ENCODE measurements at regions not wholly inside any gene's neighbourhood (a gene's known extent, or its start where the extent isn't known, plus 50 kb on each side); places are given as distances from the start of the nearest gene placed in this dataset.

DNA sequence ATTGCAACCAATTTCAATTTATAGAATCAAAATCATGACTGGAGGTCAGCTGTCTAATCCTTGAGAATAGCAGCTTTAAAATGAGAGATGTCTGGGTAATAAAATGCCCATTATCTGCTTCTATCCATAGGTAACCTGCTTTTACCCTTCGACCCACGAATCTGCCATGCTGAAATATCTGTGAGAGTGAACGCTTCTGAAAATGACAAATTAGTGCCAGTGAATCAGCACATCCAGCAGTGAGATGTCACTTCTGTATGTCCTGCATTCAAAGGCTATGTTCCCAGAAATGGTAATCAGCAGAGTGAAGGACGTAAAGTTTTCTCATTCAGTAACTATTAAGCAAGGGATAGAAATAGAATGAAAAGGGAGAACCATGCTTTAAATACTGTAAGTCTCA, 532.4 kb upstream of the ITGA1 start:
- no peak overlapping the region for H3K4me3 ChIP-seq
- DNase-seq (ENCODE audit: low spot score in 2 of 2), result no peak
- H3K9me3 ChIP-seq, result no peaks in the 10 kb centered on the region
- WGBS, 2 donors, result 79 to 91% methylated on average over 4 of the region's 4 CpGs
- no peaks in the 10 kb centered on the region for H3K36me3 ChIP-seq
- TF ChIP-seq EP300 (IDR thresholded peaks at IDR 0.05), result no peak
- no peak for TF ChIP-seq POLR2A (IDR thresholded peaks at IDR 0.05)
- TF ChIP-seq, protein P1, sequence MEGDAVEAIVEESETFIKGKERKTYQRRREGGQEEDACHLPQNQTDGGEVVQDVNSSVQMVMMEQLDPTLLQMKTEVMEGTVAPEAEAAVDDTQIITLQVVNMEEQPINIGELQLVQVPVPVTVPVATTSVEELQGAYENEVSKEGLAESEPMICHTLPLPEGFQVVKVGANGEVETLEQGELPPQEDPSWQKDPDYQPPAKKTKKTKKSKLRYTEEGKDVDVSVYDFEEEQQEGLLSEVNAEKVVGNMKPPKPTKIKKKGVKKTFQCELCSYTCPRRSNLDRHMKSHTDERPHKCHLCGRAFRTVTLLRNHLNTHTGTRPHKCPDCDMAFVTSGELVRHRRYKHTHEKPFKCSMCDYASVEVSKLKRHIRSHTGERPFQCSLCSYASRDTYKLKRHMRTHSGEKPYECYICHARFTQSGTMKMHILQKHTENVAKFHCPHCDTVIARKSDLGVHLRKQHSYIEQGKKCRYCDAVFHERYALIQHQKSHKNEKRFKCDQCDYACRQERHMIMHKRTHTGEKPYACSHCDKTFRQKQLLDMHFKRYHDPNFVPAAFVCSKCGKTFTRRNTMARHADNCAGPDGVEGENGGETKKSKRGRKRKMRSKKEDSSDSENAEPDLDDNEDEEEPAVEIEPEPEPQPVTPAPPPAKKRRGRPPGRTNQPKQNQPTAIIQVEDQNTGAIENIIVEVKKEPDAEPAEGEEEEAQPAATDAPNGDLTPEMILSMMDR (IDR thresholded peaks at IDR 0.05), result no peak
- no peak overlapping the region for H3K27ac ChIP-seq
- no peaks in the 10 kb centered on the region for H3K27me3 ChIP-seq
- no peaks in the 10 kb centered on the region for H3K4me1 ChIP-seq

GRCh38 chr5:52262844-52263243, 524.9 kb upstream of the ITGA1 start:
- H3K27ac ChIP-seq, result no peak overlapping the region
- no peak overlapping the region for H3K4me3 ChIP-seq
- WGBS, 2 donors, result 80 to 86% methylated on average over 3 of the region's 3 CpGs
- H3K36me3 ChIP-seq, result no peaks in the 10 kb centered on the region
- TF ChIP-seq POLR2A (IDR thresholded peaks at IDR 0.05) (no peak), EP300 (IDR thresholded peaks at IDR 0.05) (no peak)
- TF ChIP-seq, protein P1 (IDR thresholded peaks at IDR 0.05), result no peak
- H3K4me1 ChIP-seq, result no peaks in the 10 kb centered on the region
- no peaks in the 10 kb centered on the region for H3K27me3 ChIP-seq
- no peaks in the 10 kb centered on the region for H3K9me3 ChIP-seq
- DNase-seq (ENCODE audit: low spot score in 2 of 2), result no peak

DNA sequence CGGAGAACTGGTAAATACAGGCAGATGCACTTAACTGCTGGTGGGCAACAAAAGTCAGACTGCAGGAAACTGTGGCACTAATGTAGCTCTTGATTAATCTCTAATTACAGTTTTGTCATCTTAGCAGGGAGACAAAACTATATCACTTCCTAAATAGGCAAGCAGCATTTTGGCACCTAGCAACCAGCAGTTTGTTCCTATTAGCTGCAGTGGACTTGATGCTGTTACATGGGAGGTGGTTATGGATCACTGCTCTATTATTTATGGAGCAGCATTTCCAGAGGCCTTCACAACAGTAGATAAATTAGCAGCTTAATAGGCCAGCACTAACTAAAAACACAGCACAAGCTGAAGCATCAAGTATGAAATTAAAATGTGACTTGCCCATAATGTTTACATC, 518.3 kb upstream of the ITGA1 start:
- DNase-seq (ENCODE audit: low spot score in 2 of 2), result no peak

GRCh38 chr5:52269859-52270258, 517.9 kb upstream of the ITGA1 start:
- Histone ChIP-seq H3K9me3 (no peaks in the 10 kb centered on the region), H3K4me1 (peaks cover 0 to 6% (median 0%) of the 10 kb centered on the region in 4 donors), H3K27ac (no peak overlapping the region), H3K27me3 (no peaks in the 10 kb centered on the region), H3K4me3 (peak overlapping the region in 1 of 4 donors; percentile 22), H3K36me3 (no peaks in the 10 kb centered on the region)
- DNase-seq (ENCODE audit: low spot score in 2 of 2), result no peak
- TF ChIP-seq, protein P1 (IDR thresholded peaks at IDR 0.05), result no peak
- no peak for TF ChIP-seq EP300 (IDR thresholded peaks at IDR 0.05)
- no peak for TF ChIP-seq POLR2A (IDR thresholded peaks at IDR 0.05)
- 33 to 45% methylated on average over 4 of the region's 4 CpGs for WGBS, 2 donors

More for the DNA sequence above, 518.3 kb upstream of the ITGA1 start:
- Histone ChIP-seq H3K27me3 (no peaks in the 10 kb centered on the region), H3K4me1 (peaks cover 0 to 6% (median 0%) of the 10 kb centered on the region in 4 donors), H3K4me3 (no peak overlapping the region), H3K27ac (no peak overlapping the region), H3K9me3 (no peaks in the 10 kb centered on the region), H3K36me3 (no peaks in the 10 kb centered on the region)
- TF ChIP-seq EP300 (IDR thresholded peaks at IDR 0.05) (no peak), POLR2A (IDR thresholded peaks at IDR 0.05) (no peak)
- TF ChIP-seq, protein P1 (IDR thresholded peaks at IDR 0.05), result no peak
- 42 to 70% methylated on average over 1 of the region's 1 CpG for WGBS, 2 donors

- peaks cover 0 to 4% (median 0%) of the 10 kb centered on the region in 4 donors for H3K9me3 ChIP-seq
- no peaks in the 10 kb centered on the region for H3K27me3 ChIP-seq
- no peaks in the 10 kb centered on the region for H3K4me1 ChIP-seq
- no peak for DNase-seq (ENCODE audit: low spot score in 2 of 2)
- H3K4me3 ChIP-seq, result no peak overlapping the region
- no peak overlapping the region for H3K27ac ChIP-seq
- H3K36me3 ChIP-seq, result no peaks in the 10 kb centered on the region
- TF ChIP-seq POLR2A (IDR thresholded peaks at IDR 0.05), result no peak
- TF ChIP-seq, protein P1 (IDR thresholded peaks at IDR 0.05), result no peak
- TF ChIP-seq EP300 (IDR thresholded peaks at IDR 0.05), result no peak
Observed at GRCh38 chr5:52275639-52276038, 512.1 kb upstream of the ITGA1 start.
